ENCODE measurements at regions not wholly inside any gene's neighbourhood (a gene's known extent, or its start where the extent isn't known, plus 50 kb on each side); places are given as distances from the start of the nearest gene placed in this dataset.

GRCh38 chr4:100952590-100952989 is 394.7 kb downstream of the PPP3CA start:
- TF ChIP-seq CTCF (IDR thresholded peaks at IDR 0.05) (no peak), POLR2A (IDR thresholded peaks at IDR 0.05) (no peak)
